ENCODE measurements at regions not wholly inside any gene's neighbourhood (a gene's known extent, or its start where the extent isn't known, plus 50 kb on each side); places are given as distances from the start of the nearest gene placed in this dataset.

GRCh38 chr20:7305976-7306375 lies 538.5 kb downstream of the BMP2 start:
- TF ChIP-seq CTCF (optimal IDR thresholded peaks at IDR 0.05 in 1 of 3, IDR thresholded peaks at IDR 0.05 in 1 of 3, conservative IDR thresholded peaks at IDR 0.05 in 1 of 3; ENCODE audit: extremely low read depth in 1 of 3, insufficient read depth in 2 of 3, low read length in 3 of 3) (no peak), EZH2 (IDR thresholded peaks at IDR 0.05; ENCODE audit: low read length) (no peak)

Measured in keratinocyte (primary cell).